ENCODE measurements at regions not wholly inside any gene's neighbourhood (a gene's known extent, or its start where the extent isn't known, plus 50 kb on each side); places are given as distances from the start of the nearest gene placed in this dataset.
"Not testable (repeated sequence)": the region's sequence is repeated elsewhere in the genome, so short reads cannot be mapped to it uniquely, and the experiment has no call there.

- DNase-seq = not testable (repeated sequence)
Measured at GRCh38 chr4:27075603-27076002, 215.0 kb downstream of the STIM2 start.

GRCh38 chr4:27078934-27079455, 218.4 kb downstream of the STIM2 start:
- DNase-seq = no peak

GRCh38 chr4:27081675-27082586, 221.3 kb downstream of the STIM2 start:
- DNase-seq = no peak

GRCh38 chr4:27082776-27083175, 222.1 kb downstream of the STIM2 start:
- DNase-seq = no peak

- DNase-seq = peak in 1 of 2 donors; percentile 13
Measured at GRCh38 chr4:27084685-27085361, 224.2 kb downstream of the STIM2 start.

- DNase-seq = no peak
Measured at GRCh38 chr4:27085396-27085795, 224.8 kb downstream of the STIM2 start.

GRCh38 chr4:27087306-27088045, 226.8 kb downstream of the STIM2 start:
- no peak for DNase-seq

- DNase-seq = no peak
Measured at GRCh38 chr4:27088491-27088890, 227.8 kb downstream of the STIM2 start.

- DNase-seq = no peak
Measured at GRCh38 chr4:27089186-27089585, 228.5 kb downstream of the STIM2 start.

GRCh38 chr4:27090406-27090805, 229.8 kb downstream of the STIM2 start:
- no peak for DNase-seq

GRCh38 chr4:27094224-27094623, 233.6 kb downstream of the STIM2 start:
- no peak for DNase-seq

- DNase-seq = peak; percentile 39 to 40
Measured at GRCh38 chr4:27094783-27095182, 234.1 kb downstream of the STIM2 start.

GRCh38 chr4:27096142-27096824, 235.6 kb downstream of the STIM2 start:
- no peak for DNase-seq

GRCh38 chr4:27098034-27098433, 237.4 kb downstream of the STIM2 start:
- no peak for DNase-seq

- DNase-seq = no peak
Measured at GRCh38 chr4:27100713-27101112, 240.1 kb downstream of the STIM2 start.

- DNase-seq = no peak
Measured at GRCh38 chr4:27101126-27101525, 240.5 kb downstream of the STIM2 start.

- no peak for DNase-seq
Measured at GRCh38 chr4:27101561-27101960, 240.9 kb downstream of the STIM2 start.

- DNase-seq = no peak
Measured at GRCh38 chr4:27111627-27112026, 251.0 kb downstream of the STIM2 start.

GRCh38 chr4:27112587-27112986, 251.9 kb downstream of the STIM2 start:
- no peak for DNase-seq

GRCh38 chr4:27115221-27115620, 254.6 kb downstream of the STIM2 start:
- DNase-seq = no peak

GRCh38 chr4:27117453-27117852, 256.8 kb downstream of the STIM2 start:
- no peak for DNase-seq

- DNase-seq = no peak
Measured at GRCh38 chr4:27119239-27119638, 258.6 kb downstream of the STIM2 start.

All from right lung (tissue), 2 donors.